HG02973 (cell line): ENCODE measurements at regions not wholly inside any gene's neighbourhood (a gene's known extent, or its start where the extent isn't known, plus 50 kb on each side); places are given as distances from the start of the nearest gene placed in this dataset.
"Not testable (repeated sequence)": the region's sequence is repeated elsewhere in the genome, so short reads cannot be mapped to it uniquely, and the experiment has no call there.

Source experiments
- ATAC-seq: cut with Tn5 transposase; IDR thresholded peaks from one replicate; pipeline ENCODE4 v1.9.1; 2021; ENCODE audit warnings: moderate library complexity; ENCODE audit not compliant: unreplicated experiment

DNA sequence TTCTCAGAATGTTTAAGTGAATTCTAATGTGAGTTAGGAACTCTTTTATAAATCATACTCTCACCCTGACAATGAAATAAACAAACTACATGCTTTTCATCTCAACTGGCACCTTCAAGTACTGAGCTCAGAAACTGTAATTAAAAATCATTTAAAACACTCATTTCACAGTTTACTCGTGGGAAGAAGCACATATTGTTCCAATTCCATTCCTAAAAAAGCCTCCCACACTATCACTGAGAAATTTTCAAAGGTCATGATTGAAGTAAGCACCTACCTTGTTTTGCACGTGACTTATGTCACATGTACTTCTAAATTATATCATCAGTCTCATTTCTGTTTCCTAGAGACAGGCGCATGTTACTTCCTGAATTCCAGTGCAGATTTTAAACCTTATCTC lies 678.1 kb upstream of the SLC8A1 start:
- ATAC-seq, result no peak

DNA sequence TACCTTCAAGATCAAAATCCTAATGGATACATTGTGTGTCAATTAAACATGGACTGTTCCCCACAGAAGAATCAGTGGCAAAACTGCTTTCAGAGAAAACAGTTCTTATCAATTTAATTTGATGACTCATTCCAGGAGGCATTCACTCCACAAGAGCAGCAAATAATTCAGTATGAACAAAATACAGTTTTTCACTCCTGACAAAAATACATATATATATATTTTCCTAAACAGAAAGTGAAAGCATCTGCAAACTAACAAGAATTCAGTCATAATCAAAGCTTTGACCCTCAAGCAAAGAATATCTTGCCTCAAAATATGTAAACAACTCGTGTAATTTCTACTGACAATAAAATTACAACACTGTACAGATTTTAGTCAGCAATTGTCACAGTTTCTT lies 685.1 kb upstream of the SLC8A1 start:
- ATAC-seq, result no peak

DNA sequence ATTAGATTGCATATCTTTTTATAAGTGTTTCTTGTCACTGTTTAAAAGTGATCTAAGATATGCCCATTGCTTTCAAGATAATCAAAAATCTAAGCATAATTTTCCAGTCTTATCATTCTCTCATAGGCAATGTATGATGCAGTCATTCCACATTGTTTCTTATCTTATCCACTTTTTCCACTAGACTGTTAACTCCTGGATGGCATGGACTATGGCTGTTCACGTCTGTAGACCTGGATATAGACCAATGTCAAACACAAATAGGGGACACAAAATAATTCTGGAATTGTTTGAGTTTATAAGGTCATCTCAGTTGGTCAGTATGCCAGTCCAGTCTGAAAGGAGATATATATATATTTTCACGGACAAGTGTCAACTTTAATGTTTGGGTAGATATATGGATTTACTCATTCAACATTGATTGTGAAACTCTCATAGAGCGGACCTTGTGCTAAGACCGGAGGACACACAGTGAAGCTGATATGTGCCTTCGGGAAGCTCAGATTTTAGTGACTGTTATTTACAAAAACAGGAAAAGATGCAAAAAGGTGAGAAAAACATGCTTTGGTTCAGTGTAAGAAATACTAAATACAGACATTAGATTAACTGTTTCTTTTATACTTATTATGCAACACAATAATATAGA lies 689.4 kb upstream of the SLC8A1 start:
- no peak for ATAC-seq

DNA sequence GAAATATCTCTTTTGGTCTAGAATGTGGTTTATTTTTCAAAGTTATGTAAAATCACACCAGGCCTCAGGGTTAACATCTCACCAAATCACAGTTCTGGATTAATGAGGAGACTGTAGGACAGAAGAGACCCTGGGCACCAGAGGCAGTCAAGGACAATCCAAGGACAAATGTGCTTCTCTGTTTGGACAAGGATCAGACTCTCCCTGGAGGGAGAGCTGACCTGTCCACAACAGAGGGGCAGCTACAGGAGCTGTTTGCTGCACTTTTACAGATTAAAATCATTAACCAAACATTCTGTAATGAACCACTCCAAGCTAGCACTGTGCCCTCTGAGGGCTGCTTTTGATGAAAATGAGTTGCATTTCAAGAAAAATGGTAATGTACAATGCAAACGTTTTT lies 690.6 kb upstream of the SLC8A1 start:
- no peak for ATAC-seq

DNA sequence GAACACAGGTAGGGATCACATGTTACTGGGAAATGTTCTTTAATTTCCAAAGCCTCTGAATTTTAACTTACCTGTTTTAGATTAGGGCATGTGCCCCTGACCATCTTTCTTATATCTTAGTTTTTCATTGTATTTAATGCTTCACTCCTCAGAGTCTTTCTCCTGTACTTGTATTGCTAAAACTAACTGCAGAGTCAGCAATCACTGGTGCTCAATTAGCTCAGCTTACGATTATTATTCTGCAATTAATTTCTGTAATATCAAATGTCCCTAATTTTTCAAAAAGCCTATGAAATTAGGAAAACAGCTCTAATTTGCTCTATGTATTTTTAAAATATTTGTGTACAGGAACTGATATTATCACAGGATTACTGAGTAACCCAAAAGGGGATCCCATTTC lies 693.2 kb upstream of the SLC8A1 start:
- no peak for ATAC-seq

DNA sequence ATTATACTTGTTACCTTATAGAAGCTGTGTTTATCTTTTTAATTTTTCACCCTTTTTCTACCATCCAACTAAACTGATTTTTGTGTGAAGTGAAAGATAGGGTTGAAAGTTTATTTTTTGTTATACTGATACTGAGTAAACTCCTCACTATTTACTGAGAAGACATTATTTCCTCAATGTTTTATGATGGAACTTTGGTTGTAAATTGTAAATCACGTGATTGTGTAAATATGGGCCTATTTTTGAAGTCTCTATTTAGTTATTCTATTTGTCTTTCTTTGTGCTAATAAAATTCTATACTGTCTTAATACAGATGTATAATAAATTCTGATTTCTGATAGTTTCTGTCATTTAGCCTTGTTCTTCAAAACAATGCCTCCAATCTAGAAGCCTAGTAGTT lies 697.2 kb upstream of the SLC8A1 start:
- no peak for ATAC-seq

DNA sequence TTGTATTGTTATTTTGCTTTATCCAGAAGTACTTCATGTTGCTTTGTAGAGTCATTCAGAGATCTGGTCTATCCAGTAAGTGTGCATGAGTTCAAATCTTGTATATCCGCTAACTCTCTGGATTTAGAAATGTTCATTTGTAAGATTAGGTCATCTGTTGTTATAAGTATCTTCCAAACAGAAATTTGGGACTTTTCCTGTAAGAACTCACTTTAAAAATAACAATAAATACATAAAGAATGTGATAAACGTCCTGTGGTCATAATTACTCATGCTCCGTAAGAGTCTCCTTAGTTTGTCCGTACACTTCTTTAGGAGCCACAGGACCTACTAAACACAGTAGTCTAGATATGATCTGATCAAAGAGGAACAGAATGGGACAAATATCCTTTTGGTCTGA lies 699.9 kb upstream of the SLC8A1 start:
- no peak for ATAC-seq

DNA sequence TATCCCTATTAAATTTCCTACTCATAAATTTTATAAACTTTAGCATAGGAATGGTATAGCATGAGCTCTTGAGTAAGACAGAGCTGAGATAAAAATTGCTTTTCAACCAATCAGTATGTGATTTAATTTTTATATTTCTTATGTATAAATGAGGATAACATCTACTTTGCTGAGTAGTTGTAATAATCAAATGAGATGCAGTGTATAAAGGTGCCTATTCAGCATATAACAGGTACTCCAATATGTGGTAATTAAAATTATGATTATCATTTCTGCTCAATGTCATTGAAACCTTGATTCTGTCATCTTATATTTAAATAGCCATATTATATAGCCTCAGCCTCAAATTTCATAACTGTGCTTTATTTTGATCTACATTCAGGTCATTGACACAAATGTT lies 700.4 kb upstream of the SLC8A1 start:
- no peak for ATAC-seq

DNA sequence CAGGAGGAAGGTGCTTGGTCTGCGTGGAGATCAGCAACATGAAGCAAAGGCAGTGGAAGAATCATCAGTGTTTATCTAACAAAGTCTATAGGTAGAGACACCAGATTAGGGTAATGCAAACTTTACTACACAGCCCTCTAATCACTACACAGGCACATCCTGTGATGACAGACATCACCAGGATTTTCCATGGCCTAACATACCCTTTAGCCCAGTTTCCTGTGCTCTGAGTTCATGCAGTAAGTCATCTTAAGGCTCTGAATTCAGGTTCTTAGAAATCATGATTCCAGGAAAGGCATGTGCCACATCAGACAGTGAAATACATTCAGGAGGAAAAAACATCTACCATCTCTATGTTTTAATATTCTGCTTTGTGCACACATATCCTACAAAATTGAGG lies 708.5 kb upstream of the SLC8A1 start:
- ATAC-seq, result no peak

DNA sequence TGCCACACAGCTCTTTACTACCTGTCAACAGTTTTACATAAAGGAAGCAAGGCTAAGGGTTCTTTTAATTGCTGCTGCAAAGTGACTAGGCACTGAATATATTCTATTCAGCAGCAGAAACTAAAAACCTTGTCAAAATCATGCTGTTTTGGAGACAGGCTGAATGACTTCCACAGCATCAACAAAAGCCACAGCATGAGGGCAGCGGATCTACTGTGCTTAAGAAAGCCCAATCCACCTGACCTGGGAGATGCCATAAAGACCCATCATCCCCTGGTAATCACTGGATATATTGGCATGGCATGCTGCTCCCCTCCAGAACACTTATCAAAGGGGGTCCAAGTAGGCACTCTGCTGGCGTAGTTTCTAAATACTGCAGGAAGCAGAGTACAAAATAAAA lies 715.1 kb upstream of the SLC8A1 start:
- ATAC-seq, result no peak

DNA sequence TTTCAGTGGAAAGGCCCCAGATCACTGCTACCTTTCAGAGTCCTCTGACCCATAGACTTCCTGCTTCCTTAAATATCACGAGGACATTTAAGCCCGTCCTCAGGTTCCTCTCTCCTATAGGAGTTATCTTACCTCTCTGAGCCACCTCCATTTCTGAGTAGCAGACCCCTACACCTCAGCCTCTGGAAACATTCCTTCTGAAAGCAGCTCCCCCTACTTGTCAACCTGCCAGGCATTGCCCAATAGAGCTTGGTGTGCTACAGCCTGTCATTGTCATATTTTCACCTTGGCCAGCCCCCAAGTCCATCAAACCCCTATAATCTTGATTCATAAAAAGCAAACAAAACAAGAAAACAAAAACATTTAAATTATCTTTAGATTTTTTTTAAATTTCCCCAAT lies 717.9 kb upstream of the SLC8A1 start:
- ATAC-seq, result no peak

DNA sequence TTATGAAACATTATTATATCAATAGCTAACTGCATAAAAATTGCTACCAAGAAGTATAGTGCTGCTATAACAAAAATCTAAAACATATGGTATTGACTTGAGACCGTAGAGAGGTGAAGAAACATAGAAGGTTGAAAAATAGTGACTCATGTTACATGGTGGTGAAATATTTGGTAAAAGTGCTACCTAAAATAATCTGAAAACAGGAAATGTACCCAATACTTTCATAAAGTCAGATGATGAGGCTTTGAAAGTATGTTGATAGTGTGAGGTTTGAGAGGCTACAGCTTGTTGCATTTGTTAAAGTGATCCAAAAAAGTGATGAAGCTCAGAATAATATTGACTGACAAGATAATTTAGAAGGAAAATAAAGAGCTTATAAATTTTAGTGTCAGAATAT lies 718.7 kb upstream of the SLC8A1 start:
- no peak for ATAC-seq

DNA sequence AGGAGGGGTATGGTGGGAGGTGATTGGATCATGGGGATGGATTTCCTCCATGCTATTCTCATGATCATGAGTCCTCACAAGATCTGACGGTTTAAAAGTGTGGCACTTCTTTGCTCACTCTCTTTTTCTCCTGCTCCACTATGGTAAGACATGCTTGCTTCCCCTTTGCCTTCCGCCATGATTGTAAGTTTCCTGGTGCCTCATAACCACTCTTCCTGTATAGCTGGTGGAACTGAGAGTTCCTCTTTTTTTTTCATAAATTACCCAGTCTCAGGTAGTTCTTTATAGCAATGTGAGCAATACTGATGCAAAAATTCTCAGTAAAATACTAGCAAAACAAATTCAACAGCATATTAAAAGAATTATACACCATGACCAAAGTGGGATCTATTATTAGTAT lies 728.5 kb upstream of the SLC8A1 start:
- ATAC-seq, result no peak

DNA sequence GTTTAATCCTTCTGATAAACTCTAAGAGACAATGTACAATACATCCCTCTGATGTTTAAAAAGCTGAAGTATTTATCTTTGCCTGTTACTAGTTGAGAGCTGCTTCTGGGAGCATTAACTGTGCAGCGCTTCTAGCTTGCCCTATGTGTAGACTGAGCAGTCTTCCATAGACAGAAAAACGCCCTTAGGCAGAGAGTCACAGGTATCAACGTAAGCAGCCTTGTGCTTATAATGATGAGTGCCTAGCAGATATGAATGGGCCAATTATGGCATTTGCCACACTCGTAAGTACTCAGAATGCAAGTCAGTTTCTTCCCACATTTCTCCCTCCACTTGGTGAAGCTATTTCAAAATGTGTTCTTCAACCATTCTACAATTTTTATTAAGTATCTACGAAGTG lies 731.1 kb upstream of the SLC8A1 start:
- no peak for ATAC-seq

DNA sequence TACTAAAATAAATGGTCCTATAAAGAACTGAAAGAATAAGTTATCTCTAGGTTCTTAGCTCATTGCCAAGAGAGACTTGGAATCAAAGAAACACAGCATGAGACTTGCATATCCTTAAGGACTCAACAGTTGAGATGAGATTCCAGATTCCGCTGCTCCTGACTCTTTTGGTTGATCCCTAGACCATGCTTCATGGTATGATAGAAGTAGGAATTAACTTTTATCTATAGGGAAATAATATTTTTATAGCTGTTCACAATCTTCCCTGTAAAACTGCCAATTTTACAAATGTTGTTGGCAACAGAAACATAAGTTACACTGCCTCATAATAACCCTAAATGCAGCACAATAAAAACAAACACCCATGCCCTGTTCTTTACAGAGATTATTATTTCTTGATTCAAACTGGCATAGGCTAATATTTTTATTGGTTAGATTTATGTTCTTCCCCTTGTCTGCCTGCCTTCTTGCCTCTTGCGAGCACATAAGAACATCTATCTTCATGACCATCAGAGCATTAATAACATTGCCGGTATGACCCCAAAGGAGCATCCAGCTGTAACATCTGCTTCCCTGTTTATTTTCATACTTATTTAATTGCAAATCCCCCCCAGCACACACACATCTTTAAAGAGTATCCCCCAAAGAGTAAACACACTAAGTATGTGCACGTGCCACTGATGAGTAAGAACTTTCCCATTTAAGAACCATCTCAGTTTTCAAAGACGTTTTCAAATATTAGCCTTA lies 735.7 kb upstream of the SLC8A1 start:
- no peak for ATAC-seq

DNA sequence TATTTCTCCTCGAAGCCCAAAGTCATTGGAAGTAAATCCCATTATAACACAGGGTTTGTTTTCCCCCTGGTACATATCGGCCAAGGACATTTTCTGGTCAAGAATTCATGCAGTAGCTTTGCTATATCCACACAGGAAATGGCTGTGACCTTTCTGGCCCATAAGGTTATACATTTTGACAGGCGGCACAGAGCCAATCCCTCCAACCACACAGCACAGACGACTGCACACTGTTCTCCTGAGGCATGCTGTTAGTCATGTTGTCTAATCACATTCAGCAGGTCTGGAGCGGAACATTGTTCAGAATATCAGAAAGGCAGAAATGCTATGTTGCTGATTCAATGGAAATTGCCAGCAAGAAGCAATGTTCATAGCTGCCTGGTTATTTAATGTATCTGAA lies 742.3 kb upstream of the SLC8A1 start:
- ATAC-seq, result no peak

DNA sequence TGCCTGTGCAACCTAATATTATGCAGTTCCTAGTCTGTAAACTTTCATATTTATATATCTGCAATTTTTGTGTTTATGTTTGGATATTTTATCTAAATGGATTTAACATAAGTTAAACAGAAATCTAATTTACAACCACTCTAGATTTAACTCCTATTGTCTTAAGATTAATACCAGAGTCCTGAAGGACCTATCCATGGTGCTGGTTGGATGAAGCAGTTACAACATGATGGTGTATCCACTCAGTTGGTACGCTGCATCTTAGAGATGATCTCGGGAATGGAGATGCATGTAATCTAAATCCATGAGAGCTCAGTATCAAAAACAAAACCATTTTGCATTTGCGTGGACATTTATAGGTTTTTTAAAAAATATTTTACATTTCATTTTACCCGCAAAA lies 745.9 kb upstream of the SLC8A1 start:
- no peak for ATAC-seq

DNA sequence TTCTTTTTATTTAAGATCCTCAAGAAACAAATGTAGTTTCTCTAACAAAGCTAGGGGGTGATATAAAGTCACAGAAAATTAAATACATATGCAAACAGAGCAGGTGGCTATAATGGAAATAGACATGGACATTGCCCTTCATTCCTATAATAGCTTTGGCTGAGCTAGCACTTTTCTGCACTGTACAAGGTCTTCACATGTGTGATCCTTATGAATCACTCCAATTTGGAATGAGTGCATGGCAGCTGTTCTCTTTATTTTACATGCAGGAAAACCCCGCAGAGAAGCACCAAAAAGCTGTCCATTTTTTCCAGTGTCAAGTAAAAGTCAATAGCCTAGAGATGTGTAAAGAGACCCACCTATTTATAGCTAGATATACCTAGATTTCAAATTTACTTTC lies 747.4 kb upstream of the SLC8A1 start:
- no peak for ATAC-seq

DNA sequence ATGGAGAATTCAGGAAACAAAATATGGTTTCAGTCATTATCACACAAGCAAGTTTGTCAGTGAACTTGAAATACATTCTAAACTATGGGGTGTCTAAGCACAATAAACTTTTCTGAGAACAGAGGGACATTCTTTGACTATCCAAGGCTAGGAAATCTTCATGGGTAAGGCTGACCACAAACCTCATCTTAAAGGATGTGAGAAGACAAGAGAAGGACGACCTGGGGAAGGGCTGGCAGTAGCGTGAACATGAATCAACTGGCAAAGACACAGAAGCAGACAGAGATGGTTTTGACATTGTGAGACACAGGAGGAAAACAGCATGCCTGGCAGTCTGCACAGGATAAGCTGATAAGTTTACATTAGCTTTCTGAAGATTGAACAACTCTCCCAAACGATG lies 752.4 kb upstream of the SLC8A1 start:
- ATAC-seq, result no peak

DNA sequence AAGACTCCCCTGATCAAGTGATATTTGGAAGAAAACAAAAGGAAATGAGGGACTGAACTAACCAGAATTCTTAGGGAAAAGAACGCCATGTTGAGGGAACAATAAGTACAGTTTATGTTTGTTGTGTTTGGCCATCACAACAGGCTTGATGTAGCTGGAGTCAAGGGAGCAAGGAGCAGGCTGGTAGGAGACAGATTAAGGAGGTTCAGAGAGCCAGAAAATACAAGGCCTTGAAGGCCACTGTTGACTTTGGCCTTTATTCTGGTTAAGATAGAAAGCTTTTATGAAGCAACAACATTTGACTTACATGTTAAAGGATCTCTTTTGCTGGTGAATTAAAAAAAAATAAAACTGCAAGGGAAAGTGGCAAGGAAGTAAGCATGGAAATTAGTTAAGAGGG lies 754.1 kb upstream of the SLC8A1 start:
- no peak for ATAC-seq

DNA sequence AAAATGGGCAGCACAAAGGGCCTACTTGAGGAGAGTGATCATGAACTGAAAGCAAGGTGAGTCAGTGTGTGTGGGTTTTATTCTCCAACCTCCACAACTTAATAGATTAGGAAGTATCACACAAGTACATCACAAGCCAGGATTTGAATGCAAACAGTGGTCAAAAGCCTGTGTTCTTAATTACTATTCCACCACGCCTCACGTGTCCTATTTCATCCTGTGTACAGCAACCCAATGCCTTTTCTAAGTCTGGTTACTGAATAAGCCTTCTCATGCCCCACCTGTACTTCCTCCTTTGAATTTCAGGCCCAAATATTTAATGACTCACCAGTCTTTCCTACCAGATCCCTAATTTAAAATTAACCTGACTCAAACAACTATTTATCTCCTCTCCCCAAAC lies 755.7 kb upstream of the SLC8A1 start:
- no peak for ATAC-seq

DNA sequence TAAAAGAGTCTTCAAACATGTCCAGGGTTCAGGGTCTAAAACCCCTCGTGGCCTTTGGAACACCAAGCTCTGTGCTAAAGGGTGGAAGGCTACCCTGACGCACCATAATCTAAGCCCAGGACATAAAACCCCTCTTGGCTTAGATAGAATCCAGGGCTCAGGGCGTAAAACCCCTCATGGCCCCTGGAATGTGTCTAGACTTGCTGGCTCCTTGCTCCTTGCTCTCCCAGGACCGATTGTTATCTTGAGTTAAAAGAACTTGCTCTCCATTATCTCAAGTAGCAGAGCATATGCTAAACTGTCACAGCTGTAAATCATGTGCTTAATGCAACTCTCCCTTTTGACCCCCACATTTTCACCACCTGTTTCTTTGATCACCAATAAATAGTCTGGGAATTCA lies 758.1 kb upstream of the SLC8A1 start:
- not testable (repeated sequence) for ATAC-seq

DNA sequence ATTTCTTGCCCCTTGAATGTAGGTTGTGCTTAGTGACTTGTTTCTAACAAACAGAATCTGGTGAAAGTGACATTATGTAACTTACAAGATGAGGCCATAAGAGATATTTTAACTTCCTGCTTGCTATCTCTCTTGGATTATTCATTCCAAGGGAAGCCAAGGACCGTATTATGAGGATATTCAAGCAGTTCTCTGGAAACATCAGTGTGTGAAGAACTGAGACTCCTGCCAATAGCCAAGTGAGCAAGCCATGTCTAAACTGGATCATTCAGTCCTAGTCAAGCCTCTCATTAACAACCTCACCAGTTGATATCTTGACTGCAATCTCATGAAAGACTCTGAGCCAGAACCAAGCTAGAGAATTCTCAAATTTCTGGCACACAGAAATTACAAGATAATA lies 765.1 kb upstream of the SLC8A1 start:
- ATAC-seq, result no peak
